ENCODE measurements at regions not wholly inside any gene's neighbourhood (a gene's known extent, or its start where the extent isn't known, plus 50 kb on each side); places are given as distances from the start of the nearest gene placed in this dataset.

GRCh38 chr15:27617013-27617412 is 482.1 kb downstream of the OCA2 start:
- Histone ChIP-seq H3K9me3 (ENCODE audit: control insufficient read depth, insufficient read depth, low read depth, low read length) (no peaks in the 10 kb centered on the region), H3K4me3 (ENCODE audit: low read depth, low read length) (no peak overlapping the region), H3K27ac (ENCODE audit: extremely low read depth, low read depth, low read length) (no peak overlapping the region), H3K36me3 (ENCODE audit: control insufficient read depth in 2 of 2, insufficient read depth in 1 of 2, low read length in 2 of 2) (no peaks in the 10 kb centered on the region), H3K4me1 (ENCODE audit: control insufficient read depth, insufficient read depth, low read length) (no peaks in the 10 kb centered on the region)
- TF ChIP-seq, protein P1, sequence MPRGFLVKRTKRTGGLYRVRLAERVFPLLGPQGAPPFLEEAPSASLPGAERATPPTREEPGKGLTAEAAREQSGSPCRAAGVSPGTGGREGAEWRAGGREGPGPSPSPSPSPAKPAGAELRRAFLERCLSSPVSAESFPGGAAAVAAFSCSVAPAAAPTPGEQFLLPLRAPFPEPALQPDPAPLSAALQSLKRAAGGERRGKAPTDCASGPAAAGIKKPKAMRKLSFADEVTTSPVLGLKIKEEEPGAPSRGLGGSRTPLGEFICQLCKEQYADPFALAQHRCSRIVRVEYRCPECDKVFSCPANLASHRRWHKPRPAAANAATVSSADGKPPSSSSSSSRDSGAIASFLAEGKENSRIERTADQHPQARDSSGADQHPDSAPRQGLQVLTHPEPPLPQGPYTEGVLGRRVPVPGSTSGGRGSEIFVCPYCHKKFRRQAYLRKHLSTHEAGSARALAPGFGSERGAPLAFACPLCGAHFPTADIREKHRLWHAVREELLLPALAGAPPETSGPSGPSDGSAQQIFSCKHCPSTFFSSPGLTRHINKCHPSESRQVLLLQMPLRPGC (tag by site-specific recombination; IDR thresholded peaks at IDR 0.05), result no peak
- no peak for TF ChIP-seq ZBTB44 (tag by site-specific recombination; IDR thresholded peaks at IDR 0.05)
- TF ChIP-seq ZNF580 (tag by site-specific recombination; IDR thresholded peaks at IDR 0.05), result no peak
- TF ChIP-seq ZNF548 (tag by site-specific recombination; IDR thresholded peaks at IDR 0.05), result no peak
- no peak for TF ChIP-seq ZNF658 (tag by site-specific recombination; IDR thresholded peaks at IDR 0.05)
- TF ChIP-seq ZNF202 (tag by site-specific recombination; IDR thresholded peaks at IDR 0.05; ENCODE audit: borderline replicate concordance), result no peak
- TF ChIP-seq ZNF600 (tag by site-specific recombination; IDR thresholded peaks at IDR 0.05), result no peak
- TF ChIP-seq, protein P2, sequence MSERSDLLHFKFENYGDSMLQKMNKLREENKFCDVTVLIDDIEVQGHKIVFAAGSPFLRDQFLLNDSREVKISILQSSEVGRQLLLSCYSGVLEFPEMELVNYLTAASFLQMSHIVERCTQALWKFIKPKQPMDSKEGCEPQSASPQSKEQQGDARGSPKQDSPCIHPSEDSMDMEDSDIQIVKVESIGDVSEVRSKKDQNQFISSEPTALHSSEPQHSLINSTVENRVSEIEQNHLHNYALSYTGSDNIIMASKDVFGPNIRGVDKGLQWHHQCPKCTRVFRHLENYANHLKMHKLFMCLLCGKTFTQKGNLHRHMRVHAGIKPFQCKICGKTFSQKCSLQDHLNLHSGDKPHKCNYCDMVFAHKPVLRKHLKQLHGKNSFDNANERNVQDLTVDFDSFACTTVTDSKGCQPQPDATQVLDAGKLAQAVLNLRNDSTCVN (tag by site-specific recombination; optimal IDR thresholded peaks at IDR 0.05), result no peak
- TF ChIP-seq KLF16 (tag by site-specific recombination; IDR thresholded peaks at IDR 0.05), result no peak
- TF ChIP-seq ZNF76 (tag by site-specific recombination; IDR thresholded peaks at IDR 0.05; ENCODE audit: borderline replicate concordance, low read depth), result no peak
- POLR2A ChIA-PET, result no interaction called here
- CTCF ChIA-PET, result no interaction called here

- Histone ChIP-seq H3K36me3 (ENCODE audit: control insufficient read depth in 2 of 2, insufficient read depth in 1 of 2, low read length in 2 of 2) (no peaks in the 10 kb centered on the region), H3K4me3 (ENCODE audit: low read depth, low read length) (no peak overlapping the region), H3K4me1 (ENCODE audit: control insufficient read depth, insufficient read depth, low read length) (no peaks in the 10 kb centered on the region), H3K9me3 (ENCODE audit: control insufficient read depth, insufficient read depth, low read depth, low read length) (no peaks in the 10 kb centered on the region), H3K27ac (ENCODE audit: extremely low read depth, low read depth, low read length) (no peak overlapping the region)
- POLR2A ChIA-PET, result no interaction called here
- TF ChIP-seq WT1 (tag by site-specific recombination; IDR thresholded peaks at IDR 0.05) (no peak), ZBTB20 (tag by site-specific recombination; IDR thresholded peaks at IDR 0.05) (no peak), ZNF580 (tag by site-specific recombination; IDR thresholded peaks at IDR 0.05) (no peak), TCF7L2 (IDR thresholded peaks at IDR 0.05; ENCODE audit: borderline replicate concordance, low read depth, low read length) (no peak), ZNF248 (tag by site-specific recombination; IDR thresholded peaks at IDR 0.05) (no peak), ZNF521 (tag by site-specific recombination; IDR thresholded peaks at IDR 0.05) (no peak), ZFP37 (tag by site-specific recombination; IDR thresholded peaks at IDR 0.05) (no peak), ZSCAN16 (tag by site-specific recombination; IDR thresholded peaks at IDR 0.05) (no peak), GLIS2 (tag by site-specific recombination; IDR thresholded peaks at IDR 0.05) (no peak), SCRT1 (tag by site-specific recombination; IDR thresholded peaks at IDR 0.05; ENCODE audit: borderline replicate concordance) (no peak), ZNF24 (tag by site-specific recombination; IDR thresholded peaks at IDR 0.05) (no peak), ZNF280C (tag by site-specific recombination; IDR thresholded peaks at IDR 0.05) (no peak), ZNF544 (tag by site-specific recombination; IDR thresholded peaks at IDR 0.05) (no peak), ZNF324 (tag by site-specific recombination; IDR thresholded peaks at IDR 0.05) (no peak), ZNF768 (tag by site-specific recombination; IDR thresholded peaks at IDR 0.05) (no peak), ZNF654 (tag by site-specific recombination; IDR thresholded peaks at IDR 0.05; ENCODE audit: low read depth) (no peak), ZNF18 (tag by site-specific recombination; IDR thresholded peaks at IDR 0.05) (no peak), ZNF366 (tag by site-specific recombination; conservative IDR thresholded peaks at IDR 0.05) (no peak), ZNF302 (tag by site-specific recombination; IDR thresholded peaks at IDR 0.05; ENCODE audit: low read depth) (no peak), KLF8 (tag by site-specific recombination; IDR thresholded peaks at IDR 0.05) (no peak)
- CTCF ChIA-PET, result no interaction called here
Measured at GRCh38 chr15:27608248-27608647, 490.9 kb downstream of the OCA2 start.

All from HEK293 (cell line).